Kidney (tissue), 13 donors: ENCODE measurements at regions not wholly inside any gene's neighbourhood (a gene's known extent, or its start where the extent isn't known, plus 50 kb on each side); places are given as distances from the start of the nearest gene placed in this dataset.

Experiments
- DNase-seq, 5 donors: peaks; one replicate each; pipeline ENCODE4 v3.0.0-alpha.2; 2013 to 2020
- FAIRE-seq: peaks from 2 replicates; lab custom pipeline; 2012; peaks lifted over from hg19 to GRCh38; lab: Jason Lieb, UNC
- H3K27ac ChIP-seq, 2 donors: one replicate each; pipeline ENCODE4 v1.7.0; 2013; ENCODE audit warnings: low read depth in 2 of 2, low read length in 2 of 2, inconsistent platforms in 1 of 2
- H3K27me3 ChIP-seq: one replicate; pipeline ENCODE4 v1.7.1; 2013; ENCODE audit warnings: low read length, inconsistent platforms; ENCODE audit not compliant: control insufficient read depth, insufficient read depth
- H3K36me3 ChIP-seq, 3 donors: one replicate each; pipeline versions ENCODE4 v1.7.0 to v1.7.1; 2013; ENCODE audit warnings: low read length in 3 of 3, control low read depth in 1 of 3, inconsistent platforms in 1 of 3; ENCODE audit not compliant: insufficient read depth in 3 of 3, control insufficient read depth in 2 of 3
- H3K4me1 ChIP-seq, 3 donors: one replicate each; pipeline versions ENCODE4 v1.7.0 to v1.7.1; 2013; ENCODE audit warnings: low read length in 3 of 3, inconsistent platforms in 1 of 3, low read depth in 1 of 3; ENCODE audit not compliant: control insufficient read depth in 2 of 3, insufficient read depth in 2 of 3
- H3K4me3 ChIP-seq, 3 donors: one replicate each; pipeline versions ENCODE4 v1.7.0 to v1.8.1; 2013; ENCODE audit warnings: low read length in 3 of 3, control low read depth in 1 of 3, inconsistent platforms in 1 of 3
- H3K9ac ChIP-seq, 3 donors: one replicate each; pipeline versions ENCODE4 v1.7.0 to v1.7.1; 2013; ENCODE audit warnings: low read length in 3 of 3, control low read depth in 1 of 3, inconsistent platforms in 1 of 3
- H3K9me3 ChIP-seq, 3 donors: one replicate each; pipeline versions ENCODE4 v1.7.0 to v1.7.1; 2013; ENCODE audit warnings: low read length in 3 of 3, control low read depth in 1 of 3, inconsistent platforms in 1 of 3; ENCODE audit not compliant: control insufficient read depth in 2 of 3, insufficient read depth in 1 of 3
- CTCF ChIP-seq: IDR thresholded peaks from 3 replicates; pipeline ENCODE4 v1.5.1; 2012; ENCODE audit warnings: mild to moderate bottlenecking, moderate library complexity, borderline replicate concordance; ENCODE audit not compliant: insufficient read depth; ENCODE audit errors: extremely low read depth
- intact Hi-C: fragments of 100-400 bp; cut with DNase I; formaldehyde crosslinking; loops from one replicate; pipeline ENCODE4 v1.11.1; 2022
- donor health status: control.
- donor health status: control.
- donor health status: control.
- donor health status: control.
- donor health status: control.
- donor health status: DM: yes; HTN: yes; CAD: no.
- donor health status: Normal renal cell carcinoma (clear cell type).

- H3K27ac ChIP-seq, result no peak overlapping the region
- no peaks in the 10 kb centered on the region for H3K4me1 ChIP-seq
- TF ChIP-seq CTCF, result no peak
- no peaks in the 10 kb centered on the region for H3K9me3 ChIP-seq
- H3K9ac ChIP-seq, result no peak overlapping the region
- no peak for DNase-seq
- H3K4me3 ChIP-seq, result no peak overlapping the region
- intact Hi-C loops, result no loop called here
- no peaks in the 10 kb centered on the region for H3K36me3 ChIP-seq
- H3K27me3 ChIP-seq, result no peaks in the 10 kb centered on the region
- FAIRE-seq, result no peak
Observed at GRCh38 chrX:9257718-9258420, 207.0 kb upstream of the TBL1X start.

- DNase-seq (no peak), FAIRE-seq (no peak)
- H3K27ac ChIP-seq, result no peak overlapping the region
- no peaks in the 10 kb centered on the region for H3K36me3 ChIP-seq
- intact Hi-C loops, result no loop called here
- H3K4me3 ChIP-seq, result no peak overlapping the region
- TF ChIP-seq CTCF, result no peak
- no peaks in the 10 kb centered on the region for H3K9me3 ChIP-seq
- H3K27me3 ChIP-seq, result no peaks in the 10 kb centered on the region
- no peak overlapping the region for H3K9ac ChIP-seq
- no peaks in the 10 kb centered on the region for H3K4me1 ChIP-seq
Observed at GRCh38 chrX:9258421-9259104, 206.3 kb upstream of the TBL1X start.

- Histone ChIP-seq H3K9me3 (no peaks in the 10 kb centered on the region), H3K27ac (no peak overlapping the region), H3K9ac (no peak overlapping the region), H3K4me1 (no peaks in the 10 kb centered on the region), H3K36me3 (no peaks in the 10 kb centered on the region), H3K27me3 (no peaks in the 10 kb centered on the region), H3K4me3 (no peak overlapping the region)
- intact Hi-C loops, result no loop called here
- FAIRE-seq (no peak), DNase-seq (no peak)
- TF ChIP-seq CTCF, result no peak
Observed at GRCh38 chrX:9260603-9261002, 204.3 kb upstream of the TBL1X start.
